HepG2 (cell line): ENCODE measurements at regions not wholly inside any gene's neighbourhood (a gene's known extent, or its start where the extent isn't known, plus 50 kb on each side); places are given as distances from the start of the nearest gene placed in this dataset.

Experiments used
- CREM ChIP-seq, 2 experiments: sonication (generic) in 1 of 2; formaldehyde crosslinking in 1 of 2; IDR thresholded peaks; 2 replicates each; pipeline versions ENCODE4 v1.4.0 to v1.6.1; 2016 to 2020; ENCODE audit warnings: antibody characterized with exemption in 1 of 2, mild to moderate bottlenecking in 1 of 2, missing genetic modification reagents in 1 of 2
- ESRRA ChIP-seq: sonication (generic); formaldehyde crosslinking; IDR thresholded peaks from 2 replicates; pipeline ENCODE4 v1.5.1; 2020; ENCODE audit warnings: mild to moderate bottlenecking, low read depth, missing genetic modification reagents
- HDAC2 ChIP-seq: sonication (generic); formaldehyde crosslinking; IDR thresholded peaks from 2 replicates; pipeline ENCODE4 v1.4.0; 2020; ENCODE audit warnings: missing genetic modification reagents
- IKZF5 ChIP-seq: IDR thresholded peaks from 2 replicates; pipeline ENCODE4 v1.6.1; 2018; ENCODE audit warnings: missing genetic modification reagents, mild to moderate bottlenecking, missing compliant biosample characterization
- JUN ChIP-seq: sonication (generic); formaldehyde crosslinking; IDR thresholded peaks from 2 replicates; pipeline ENCODE4 v1.4.0; 2020; ENCODE audit warnings: mild to moderate bottlenecking, missing genetic modification reagents
- KAT8 ChIP-seq: IDR thresholded peaks from 2 replicates; pipeline ENCODE4 v1.6.1; 2016; ENCODE audit warnings: missing genetic modification reagents, missing compliant biosample characterization
- KDM6A ChIP-seq: IDR thresholded peaks from 2 replicates; pipeline ENCODE4 v1.6.1; 2016; ENCODE audit warnings: low read depth
- KLF12 ChIP-seq: sonication (generic); formaldehyde crosslinking; IDR thresholded peaks from 2 replicates; pipeline ENCODE4 v1.4.0; 2020; ENCODE audit warnings: missing genetic modification reagents, borderline replicate concordance
- MIER3 ChIP-seq: IDR thresholded peaks from 2 replicates; pipeline ENCODE4 v1.6.1; 2016; ENCODE audit warnings: missing compliant biosample characterization, borderline replicate concordance
- NFE2 ChIP-seq: sonication (generic); formaldehyde crosslinking; IDR thresholded peaks from 2 replicates; pipeline ENCODE4 v1.4.0; 2020; ENCODE audit warnings: missing genetic modification reagents
- NFKBIZ ChIP-seq: IDR thresholded peaks from 2 replicates; pipeline ENCODE4 v1.6.1; 2018; ENCODE audit warnings: missing genetic modification reagents, missing compliant biosample characterization
- NR2F6 ChIP-seq, 2 experiments: IDR thresholded peaks; 2 replicates each; pipeline ENCODE4 v1.6.1; 2016; ENCODE audit warnings: antibody characterized with exemption in 1 of 2, mild to moderate bottlenecking in 1 of 2
- NRL ChIP-seq: sonication (generic); formaldehyde crosslinking; IDR thresholded peaks from 2 replicates; pipeline ENCODE4 v1.5.0; 2020; ENCODE audit warnings: missing genetic modification reagents, mild to moderate bottlenecking, moderate library complexity, borderline replicate concordance
- ONECUT2 ChIP-seq: sonication (generic); formaldehyde crosslinking; IDR thresholded peaks from 2 replicates; pipeline ENCODE4 v1.4.0; 2020; ENCODE audit warnings: missing genetic modification reagents
- SMYD3 ChIP-seq: sonication (generic); formaldehyde crosslinking; IDR thresholded peaks from 2 replicates; pipeline ENCODE4 v1.8.1; 2023; ENCODE audit warnings: mild to moderate bottlenecking, missing genetic modification reagents
- ZBTB20 ChIP-seq: sonication (generic); formaldehyde crosslinking; IDR thresholded peaks from 2 replicates; pipeline ENCODE4 v1.8.1; 2023; ENCODE audit warnings: missing genetic modification reagents, low read depth, mild to moderate bottlenecking, borderline replicate concordance
- ZNF639 ChIP-seq: conservative IDR thresholded peaks from 2 replicates; pipeline ENCODE4 v1.6.1; 2018; ENCODE audit warnings: missing genetic modification reagents
- ZNF770 ChIP-seq: sonication (generic); formaldehyde crosslinking; IDR thresholded peaks from 2 replicates; pipeline ENCODE4 v1.5.0; 2020; ENCODE audit warnings: mild to moderate bottlenecking, missing genetic modification reagents
- TF ChIP-seq, protein P1 (sequence below): sonication (generic); formaldehyde crosslinking; IDR thresholded peaks from 2 replicates; pipeline ENCODE4 v1.8.1; 2023; ENCODE audit warnings: mild to moderate bottlenecking, missing genetic modification reagents
- TF ChIP-seq, protein P2 (sequence below): sonication (generic); formaldehyde crosslinking; IDR thresholded peaks from 2 replicates; pipeline ENCODE4 v1.8.0; 2022; ENCODE audit warnings: mild to moderate bottlenecking, missing genetic modification reagents, moderate library complexity
- TF ChIP-seq, protein P3 (sequence below): sonication (generic); formaldehyde crosslinking; IDR thresholded peaks from 2 replicates; pipeline ENCODE4 v1.4.0; 2020; ENCODE audit warnings: missing genetic modification reagents

DNA sequence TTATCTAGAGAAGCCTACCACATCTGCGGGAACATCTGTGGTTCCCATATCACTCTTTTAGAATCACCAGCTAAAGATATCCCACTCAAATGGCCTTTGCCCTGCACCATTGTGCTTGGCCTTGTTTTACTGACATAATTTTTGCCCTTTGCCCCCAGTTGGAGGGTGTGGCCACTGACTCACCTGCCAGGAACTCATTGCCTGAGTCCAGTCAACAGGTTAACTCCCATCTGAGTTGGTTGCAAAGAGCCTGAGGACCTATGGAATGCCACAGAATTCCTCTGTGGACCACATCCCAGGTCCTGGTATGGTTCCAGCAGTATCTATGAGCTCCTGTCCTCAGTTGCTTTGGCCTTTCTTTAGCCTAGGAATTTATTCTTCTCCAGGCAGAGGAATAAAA is 55.7 kb upstream of the PTGR2 start (continued):
- TF ChIP-seq KDM6A (CRISPR knock-in tag) (peak; percentile 59; the same call in 1 of the 2 replicates), IKZF5 (peak; percentile 71; the same call in 1 of the 2 replicates), ZNF770 (no peak), KAT8 (CRISPR knock-in tag) (0 out of 2 replicates have a peak, but pooled peaks have one; percentile 49), HDAC2 (CRISPR knock-in tag) (peak; percentile 78), ZNF639 (CRISPR knock-in tag) (0 out of 2 replicates have a peak, but pooled peaks have one; percentile 36), ONECUT2 (CRISPR knock-in tag) (no peak), NFE2 (CRISPR knock-in tag) (no peak), NFKBIZ (CRISPR knock-in tag) (peak; percentile 66; the same call in 1 of the 2 replicates), SMYD3 (CRISPR knock-in tag) (no peak), CREM (IDR thresholded peaks at IDR 0.05) (peak; percentile 50; the same call in 1 of the 2 replicates), CREM (CRISPR knock-in tag; IDR thresholded peaks at IDR 0.05) (no peak), NR2F6 (IDR thresholded peaks at IDR 0.05) (peak; percentile 93), NR2F6 (CRISPR knock-in tag; IDR thresholded peaks at IDR 0.05) (peak; percentile 97), ESRRA (CRISPR knock-in tag) (peak; percentile 74; the same call in 1 of the 2 replicates), ZBTB20 (CRISPR knock-in tag) (peak; percentile 78), NRL (CRISPR knock-in tag) (no peak), KLF12 (CRISPR knock-in tag) (peak; percentile 84; the same call in 1 of the 2 replicates), JUN (CRISPR knock-in tag) (peak; percentile 95), MIER3 (0 out of 2 replicates have a peak, but pooled peaks have one; percentile 34)
- TF ChIP-seq, protein P1, sequence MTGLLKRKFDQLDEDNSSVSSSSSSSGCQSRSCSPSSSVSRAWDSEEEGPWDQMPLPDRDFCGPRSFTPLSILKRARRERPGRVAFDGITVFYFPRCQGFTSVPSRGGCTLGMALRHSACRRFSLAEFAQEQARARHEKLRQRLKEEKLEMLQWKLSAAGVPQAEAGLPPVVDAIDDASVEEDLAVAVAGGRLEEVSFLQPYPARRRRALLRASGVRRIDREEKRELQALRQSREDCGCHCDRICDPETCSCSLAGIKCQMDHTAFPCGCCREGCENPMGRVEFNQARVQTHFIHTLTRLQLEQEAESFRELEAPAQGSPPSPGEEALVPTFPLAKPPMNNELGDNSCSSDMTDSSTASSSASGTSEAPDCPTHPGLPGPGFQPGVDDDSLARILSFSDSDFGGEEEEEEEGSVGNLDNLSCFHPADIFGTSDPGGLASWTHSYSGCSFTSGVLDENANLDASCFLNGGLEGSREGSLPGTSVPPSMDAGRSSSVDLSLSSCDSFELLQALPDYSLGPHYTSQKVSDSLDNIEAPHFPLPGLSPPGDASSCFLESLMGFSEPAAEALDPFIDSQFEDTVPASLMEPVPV = peak; percentile 56; the same call in 1 of the 2 replicates
- TF ChIP-seq, protein P2, sequence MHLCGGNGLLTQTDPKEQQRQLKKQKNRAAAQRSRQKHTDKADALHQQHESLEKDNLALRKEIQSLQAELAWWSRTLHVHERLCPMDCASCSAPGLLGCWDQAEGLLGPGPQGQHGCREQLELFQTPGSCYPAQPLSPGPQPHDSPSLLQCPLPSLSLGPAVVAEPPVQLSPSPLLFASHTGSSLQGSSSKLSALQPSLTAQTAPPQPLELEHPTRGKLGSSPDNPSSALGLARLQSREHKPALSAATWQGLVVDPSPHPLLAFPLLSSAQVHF (CRISPR knock-in tag) = no peak
- TF ChIP-seq, protein P3, sequence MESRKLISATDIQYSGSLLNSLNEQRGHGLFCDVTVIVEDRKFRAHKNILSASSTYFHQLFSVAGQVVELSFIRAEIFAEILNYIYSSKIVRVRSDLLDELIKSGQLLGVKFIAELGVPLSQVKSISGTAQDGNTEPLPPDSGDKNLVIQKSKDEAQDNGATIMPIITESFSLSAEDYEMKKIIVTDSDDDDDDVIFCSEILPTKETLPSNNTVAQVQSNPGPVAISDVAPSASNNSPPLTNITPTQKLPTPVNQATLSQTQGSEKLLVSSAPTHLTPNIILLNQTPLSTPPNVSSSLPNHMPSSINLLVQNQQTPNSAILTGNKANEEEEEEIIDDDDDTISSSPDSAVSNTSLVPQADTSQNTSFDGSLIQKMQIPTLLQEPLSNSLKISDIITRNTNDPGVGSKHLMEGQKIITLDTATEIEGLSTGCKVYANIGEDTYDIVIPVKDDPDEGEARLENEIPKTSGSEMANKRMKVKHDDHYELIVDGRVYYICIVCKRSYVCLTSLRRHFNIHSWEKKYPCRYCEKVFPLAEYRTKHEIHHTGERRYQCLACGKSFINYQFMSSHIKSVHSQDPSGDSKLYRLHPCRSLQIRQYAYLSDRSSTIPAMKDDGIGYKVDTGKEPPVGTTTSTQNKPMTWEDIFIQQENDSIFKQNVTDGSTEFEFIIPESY (CRISPR knock-in tag) = peak; percentile 31; the same call in 1 of the 2 replicates
